ENCODE measurements at regions not wholly inside any gene's neighbourhood (a gene's known extent, or its start where the extent isn't known, plus 50 kb on each side); places are given as distances from the start of the nearest gene placed in this dataset.

GRCh38 chr1:189834813-189835212 lies 642.9 kb downstream of the BRINP3 start:
- no peak for DNase-seq

GRCh38 chr1:189847613-189848012 lies 630.1 kb downstream of the BRINP3 start:
- DNase-seq, result no peak

GRCh38 chr1:189851806-189852367 lies 625.8 kb downstream of the BRINP3 start:
- no peak for DNase-seq

DNA sequence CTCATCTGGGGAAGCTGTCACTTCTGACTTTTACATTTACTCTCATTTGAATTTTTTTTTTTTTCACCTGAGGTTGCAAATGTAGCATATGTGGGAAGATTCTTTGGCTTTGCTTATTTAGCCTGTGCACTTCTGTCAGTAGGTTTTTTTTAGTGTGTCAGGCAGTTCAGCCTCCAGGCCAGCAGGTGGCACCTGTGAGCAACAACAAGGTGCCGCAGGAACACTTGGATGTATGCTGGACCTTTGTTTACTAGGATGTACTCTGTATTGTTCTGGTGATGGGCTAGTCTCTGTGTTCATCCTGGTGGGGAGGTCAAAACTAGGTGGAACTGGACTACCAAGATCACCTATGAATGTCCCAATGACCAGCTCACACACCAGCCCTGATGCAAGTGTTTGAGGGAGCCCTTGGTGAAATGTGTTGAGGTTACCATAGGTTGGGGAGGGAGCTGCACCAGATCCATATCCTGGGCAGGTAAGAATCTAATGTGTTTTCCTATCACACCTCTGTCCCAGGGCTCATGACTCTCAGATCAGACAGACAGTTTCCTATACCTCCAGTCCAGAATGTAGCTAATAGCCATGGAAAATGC lies 618.2 kb downstream of the BRINP3 start:
- no peak for DNase-seq

DNA sequence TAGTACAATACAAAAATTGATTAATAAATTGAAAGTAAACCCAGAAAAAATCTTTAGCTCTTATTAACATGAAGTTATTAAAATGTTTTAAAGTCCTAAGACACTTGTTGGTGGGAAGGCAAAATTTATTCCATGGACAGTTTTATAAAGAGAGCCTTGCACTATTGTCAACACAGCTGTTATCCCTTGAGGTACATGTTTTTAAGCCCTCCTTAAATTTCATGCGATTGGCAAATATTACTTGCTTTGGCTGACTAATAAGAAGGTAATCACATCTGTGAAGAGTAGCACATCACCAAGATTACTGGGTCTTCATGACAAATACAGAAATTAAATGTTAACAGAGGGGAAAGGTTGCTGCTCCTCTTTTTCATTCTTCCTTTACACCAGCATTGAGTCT lies 611.1 kb downstream of the BRINP3 start:
- DNase-seq, result no peak

DNA sequence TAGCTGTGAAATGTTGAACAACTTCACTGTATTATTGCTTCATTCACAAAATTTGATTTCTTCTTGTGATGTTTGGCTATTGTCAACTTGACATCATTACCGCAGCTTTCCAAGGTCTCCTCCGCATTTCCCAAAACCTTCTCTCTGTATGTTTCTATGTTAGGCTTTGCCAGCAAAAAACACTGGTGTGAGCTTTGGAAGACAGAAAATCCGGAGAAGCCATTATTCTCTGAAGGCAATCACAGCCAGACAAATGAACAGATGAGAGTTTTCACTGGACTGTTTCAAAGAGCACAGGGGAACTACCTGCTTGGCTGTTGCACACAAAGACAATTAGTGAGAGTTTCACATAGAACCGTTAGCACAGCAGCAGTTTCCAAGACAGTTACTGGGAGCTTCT lies 609.6 kb downstream of the BRINP3 start:
- DNase-seq, result no peak

GRCh38 chr1:189874715-189875435 lies 602.8 kb downstream of the BRINP3 start:
- DNase-seq, result no peak

DNA sequence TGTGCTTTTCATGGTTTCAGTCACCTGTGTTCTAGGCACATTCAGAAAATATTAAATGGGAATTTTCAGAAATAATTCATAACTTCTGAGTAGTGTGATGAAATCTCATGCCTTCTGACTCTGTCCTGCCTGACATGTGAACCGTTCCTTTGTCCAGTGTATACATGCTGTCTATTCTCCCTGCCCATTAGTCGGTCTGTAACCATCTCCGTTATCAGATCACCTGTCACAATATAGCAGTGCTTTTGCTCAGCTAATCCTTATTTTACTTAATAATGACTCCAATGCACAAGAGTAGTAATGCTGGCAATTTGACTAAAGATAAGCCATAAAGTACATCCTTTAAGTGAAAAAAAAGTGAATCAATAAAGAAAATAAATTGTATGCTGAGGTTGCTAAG lies 597.5 kb downstream of the BRINP3 start:
- DNase-seq, result no peak

DNA sequence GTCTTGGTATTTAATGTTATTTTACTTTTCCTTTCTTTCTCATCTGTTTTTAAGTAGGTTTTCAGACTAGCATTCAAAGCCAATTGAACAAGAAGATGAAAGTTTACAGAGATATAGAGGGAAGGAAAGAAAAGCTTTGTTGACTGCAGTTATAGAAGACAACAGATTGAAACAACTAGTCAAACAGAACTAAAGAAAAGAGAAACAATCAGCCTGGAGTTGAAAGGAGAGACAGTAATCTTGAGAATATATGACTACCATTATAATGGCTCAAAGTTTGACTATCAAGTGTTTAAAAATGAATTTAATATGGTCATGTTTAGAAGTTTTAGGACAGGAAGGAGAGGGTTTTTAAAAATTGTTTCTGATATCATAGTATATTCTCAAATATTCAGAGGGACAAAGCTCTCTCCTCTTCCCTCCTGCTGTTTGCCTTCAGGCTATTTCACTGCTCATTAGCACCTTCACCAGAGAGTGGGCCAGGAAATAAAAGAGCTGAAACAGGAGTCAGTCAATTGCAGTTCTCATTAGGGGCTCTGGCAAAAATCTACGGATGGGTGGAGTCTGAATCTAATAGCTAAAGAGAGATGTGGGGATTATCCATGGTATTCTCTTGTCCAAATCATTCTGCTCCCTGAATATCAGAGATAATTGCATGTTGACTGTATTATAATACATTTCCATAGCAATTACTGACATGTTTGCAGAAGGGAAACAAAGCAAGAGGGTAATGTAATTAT lies 577.8 kb downstream of the BRINP3 start:
- peak in 1 of 2 experiments; percentile 1 for DNase-seq

- DNase-seq, result no peak
Measured at GRCh38 chr1:189904509-189904908, 573.2 kb downstream of the BRINP3 start.

- no peak for DNase-seq
Measured at GRCh38 chr1:189908113-189908512, 569.6 kb downstream of the BRINP3 start.

- DNase-seq, result no peak
Measured at GRCh38 chr1:189921613-189922012, 556.1 kb downstream of the BRINP3 start.

GRCh38 chr1:189927641-189928040 lies 550.0 kb downstream of the BRINP3 start:
- no peak for DNase-seq

GRCh38 chr1:189929501-189930099 lies 548.1 kb downstream of the BRINP3 start:
- DNase-seq, result no peak

- no peak for DNase-seq
Measured at GRCh38 chr1:189936861-189937260, 540.8 kb downstream of the BRINP3 start.

DNA sequence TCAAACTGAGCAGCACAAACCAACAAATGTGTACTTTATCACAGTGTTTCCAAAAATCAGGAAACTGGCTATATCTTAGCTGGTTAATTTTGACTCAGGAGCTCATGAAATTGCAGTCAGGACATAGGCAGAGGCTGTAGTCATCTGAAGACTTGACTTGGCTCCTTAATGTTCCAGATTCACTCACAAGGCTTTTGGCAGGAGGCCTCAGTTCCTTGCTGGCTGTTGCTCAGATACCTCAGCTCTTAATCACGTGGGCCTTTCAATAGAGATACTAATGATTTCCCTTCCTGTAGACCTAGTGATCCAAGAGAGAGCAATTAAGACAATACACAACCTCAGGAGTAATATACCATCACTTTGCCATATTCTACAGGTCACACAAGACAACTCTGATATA lies 537.7 kb downstream of the BRINP3 start:
- no peak for DNase-seq

DNA sequence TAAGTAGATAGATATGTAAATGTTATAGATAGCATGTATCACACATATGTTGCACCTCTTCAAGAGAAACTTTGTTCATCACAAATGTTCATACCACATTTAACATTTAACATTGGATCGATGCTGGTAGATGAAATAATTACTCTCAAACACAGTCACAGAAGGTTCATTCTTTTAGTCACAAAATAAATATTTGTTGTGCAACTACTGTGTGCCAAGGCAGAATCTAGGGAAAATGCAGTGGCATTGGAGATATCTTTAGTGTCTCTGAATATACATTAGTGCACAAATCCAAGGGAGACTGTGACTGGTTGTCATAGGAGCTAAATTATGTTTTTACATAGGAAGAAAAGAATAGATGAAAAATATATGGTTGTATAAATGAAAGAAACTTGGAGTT lies 535.7 kb downstream of the BRINP3 start:
- DNase-seq, result no peak

DNA sequence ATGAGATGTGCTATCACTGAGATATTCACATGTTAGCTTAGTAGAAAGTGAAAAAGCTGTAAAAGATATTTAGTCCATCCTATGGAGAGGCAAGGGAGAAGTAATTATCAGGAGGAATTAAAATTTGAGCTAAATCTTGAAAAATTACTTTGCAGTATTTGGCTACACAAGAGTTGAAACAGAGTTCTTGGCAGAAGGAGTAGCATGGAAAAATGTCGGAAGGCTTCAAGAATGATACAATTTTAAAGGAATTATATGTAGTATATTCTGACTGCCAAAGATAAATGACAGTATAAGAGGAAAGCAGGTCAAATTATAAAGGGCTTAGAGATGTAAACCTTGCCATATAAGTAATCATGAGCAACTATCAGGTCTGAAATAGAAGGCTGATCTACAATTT lies 518.9 kb downstream of the BRINP3 start:
- no peak for DNase-seq

DNA sequence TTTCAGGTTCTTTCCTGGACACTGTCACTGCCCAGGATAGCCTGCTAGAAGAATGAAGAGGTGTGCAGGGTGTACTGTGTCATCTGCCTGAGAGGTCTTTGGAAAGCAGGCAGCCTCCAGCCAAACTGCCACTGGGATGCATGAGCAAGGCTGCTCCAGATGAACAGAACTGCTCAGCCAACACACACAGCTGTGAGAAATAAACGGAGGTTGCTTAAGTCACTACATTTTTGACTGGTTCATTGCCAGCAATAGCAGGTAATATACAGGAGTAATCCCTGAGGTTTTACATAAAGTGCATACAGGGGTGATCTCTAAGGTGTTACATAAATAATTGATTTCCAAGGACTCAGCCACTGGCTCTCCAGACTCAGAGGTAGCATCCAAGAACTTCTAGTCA lies 516.9 kb downstream of the BRINP3 start:
- DNase-seq, result no peak

GRCh38 chr1:189962181-189962580 lies 515.5 kb downstream of the BRINP3 start:
- DNase-seq, result no peak

DNA sequence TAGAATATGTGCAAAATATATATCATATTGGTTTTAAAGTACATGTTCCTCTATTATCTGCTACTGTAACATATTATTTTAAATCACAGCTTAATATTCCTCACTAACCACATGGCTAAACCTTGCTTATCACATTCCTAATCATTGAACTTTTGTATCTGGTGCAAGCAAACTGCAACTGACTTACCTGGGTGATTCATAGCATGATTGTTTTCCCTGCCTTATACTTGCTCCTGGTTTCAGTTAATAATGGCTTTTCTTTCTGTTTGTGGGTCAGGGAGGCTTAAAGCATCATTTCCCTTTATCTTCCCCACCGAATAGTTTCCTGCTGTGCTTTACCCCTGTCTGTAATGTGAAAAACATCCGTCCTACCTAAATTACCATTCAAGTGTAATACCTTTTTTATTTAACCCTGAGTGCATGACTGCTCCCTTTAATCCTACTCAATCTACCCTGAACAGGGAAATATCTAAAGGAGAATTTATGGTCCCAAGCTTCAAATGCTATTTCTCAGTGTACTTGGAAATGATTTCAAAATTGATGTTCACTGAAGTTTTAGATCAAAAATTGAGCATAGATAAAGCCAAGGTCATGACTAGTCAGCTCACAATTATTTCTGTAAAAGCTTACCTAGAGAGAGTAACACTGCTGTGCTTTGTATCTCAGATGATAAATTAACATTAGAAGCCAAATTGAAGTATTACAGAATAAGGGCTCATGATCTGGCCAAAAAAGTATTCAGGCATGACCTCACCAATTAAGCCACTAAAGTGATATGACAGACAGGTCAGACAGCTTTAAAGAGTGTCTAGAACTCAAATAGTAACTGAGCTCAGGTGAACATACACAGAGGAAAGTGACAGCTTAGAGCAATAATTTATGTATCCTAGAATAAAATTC lies 507.1 kb downstream of the BRINP3 start:
- DNase-seq, result no peak

- no peak for DNase-seq
Measured at GRCh38 chr1:189971656-189972055, 506.0 kb downstream of the BRINP3 start.
